22Rv1 (cell line): ENCODE measurements at regions not wholly inside any gene's neighbourhood (a gene's known extent, or its start where the extent isn't known, plus 50 kb on each side); places are given as distances from the start of the nearest gene placed in this dataset.

Experiments used
- ZFX ChIP-seq: fragments of 450-650 bp; IDR thresholded peaks from 2 replicates; pipeline ENCODE4 v1.6.1; 2017; ENCODE audit warnings: antibody characterized with exemption, borderline replicate concordance
- TF ChIP-seq, protein P1 (sequence below): fragments of 450-650 bp; IDR thresholded peaks from 2 replicates; pipeline ENCODE4 v1.5.1; 2017; ENCODE audit warnings: mild to moderate bottlenecking

DNA sequence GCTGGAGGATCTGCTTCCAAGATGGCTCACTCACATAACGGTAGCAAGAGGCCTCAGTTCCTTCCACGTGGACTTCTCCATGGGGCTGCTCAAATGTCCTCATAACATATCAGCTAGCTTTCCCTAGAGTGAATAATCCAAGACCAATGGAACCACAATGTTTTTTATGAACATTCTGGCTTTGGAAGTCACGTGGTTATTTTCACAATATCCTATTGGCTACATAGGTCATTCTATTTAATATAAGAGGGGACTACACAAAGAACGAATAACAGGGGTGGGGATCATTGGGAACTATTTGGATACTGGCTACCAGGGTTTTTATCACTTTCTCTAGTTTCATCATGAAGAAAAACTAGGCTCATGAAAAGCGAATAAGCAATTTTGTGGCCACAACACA lies 81.4 kb downstream of the ZNF622 start:
- TF ChIP-seq, protein P1, sequence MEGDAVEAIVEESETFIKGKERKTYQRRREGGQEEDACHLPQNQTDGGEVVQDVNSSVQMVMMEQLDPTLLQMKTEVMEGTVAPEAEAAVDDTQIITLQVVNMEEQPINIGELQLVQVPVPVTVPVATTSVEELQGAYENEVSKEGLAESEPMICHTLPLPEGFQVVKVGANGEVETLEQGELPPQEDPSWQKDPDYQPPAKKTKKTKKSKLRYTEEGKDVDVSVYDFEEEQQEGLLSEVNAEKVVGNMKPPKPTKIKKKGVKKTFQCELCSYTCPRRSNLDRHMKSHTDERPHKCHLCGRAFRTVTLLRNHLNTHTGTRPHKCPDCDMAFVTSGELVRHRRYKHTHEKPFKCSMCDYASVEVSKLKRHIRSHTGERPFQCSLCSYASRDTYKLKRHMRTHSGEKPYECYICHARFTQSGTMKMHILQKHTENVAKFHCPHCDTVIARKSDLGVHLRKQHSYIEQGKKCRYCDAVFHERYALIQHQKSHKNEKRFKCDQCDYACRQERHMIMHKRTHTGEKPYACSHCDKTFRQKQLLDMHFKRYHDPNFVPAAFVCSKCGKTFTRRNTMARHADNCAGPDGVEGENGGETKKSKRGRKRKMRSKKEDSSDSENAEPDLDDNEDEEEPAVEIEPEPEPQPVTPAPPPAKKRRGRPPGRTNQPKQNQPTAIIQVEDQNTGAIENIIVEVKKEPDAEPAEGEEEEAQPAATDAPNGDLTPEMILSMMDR = no peak
- TF ChIP-seq ZFX = no peak
